ENCODE measurements at regions not wholly inside any gene's neighbourhood (a gene's known extent, or its start where the extent isn't known, plus 50 kb on each side); places are given as distances from the start of the nearest gene placed in this dataset.

DNA sequence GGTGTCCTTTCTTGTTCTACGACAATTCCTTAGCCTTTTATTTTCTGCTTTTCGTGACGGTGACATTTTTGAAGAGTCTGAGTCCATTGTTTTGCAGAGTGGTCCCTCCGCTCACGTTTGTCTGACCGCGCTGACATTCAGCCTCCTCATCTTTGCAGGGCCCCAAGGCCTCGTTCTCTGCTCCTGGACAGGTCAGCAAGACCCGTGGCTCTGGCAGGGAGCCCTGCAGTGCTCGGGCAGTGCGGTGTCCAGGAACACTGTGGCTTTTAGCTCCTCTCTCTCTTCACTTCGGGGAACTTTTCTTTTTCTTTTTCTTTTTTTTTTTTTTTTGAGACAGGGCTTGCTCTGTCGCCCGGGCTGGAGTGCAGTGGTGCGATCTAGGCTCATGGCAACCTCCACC lies 142.5 kb downstream of the DNAJB6 start:
- H3K9me3 ChIP-seq = no peaks in the 10 kb centered on the region; the same call in 1 of the 2 replicates
- H2AFZ ChIP-seq (ENCODE audit: low read depth) = no peak overlapping the region
- H3K27me3 ChIP-seq (ENCODE audit: insufficient read depth) = no peaks in the 10 kb centered on the region
- TF ChIP-seq RFX5 (IDR thresholded peaks at IDR 0.05; ENCODE audit: low read length) (no peak), TEAD4 (IDR thresholded peaks at IDR 0.05; ENCODE audit: borderline replicate concordance, insufficient read depth) (no peak), TAF1 (IDR thresholded peaks at IDR 0.05; ENCODE audit: borderline replicate concordance, low read depth, low read length) (no peak), FOSL2 (IDR thresholded peaks at IDR 0.05; ENCODE audit: borderline replicate concordance, low read depth) (no peak), FOXM1 (IDR thresholded peaks at IDR 0.05; ENCODE audit: low read depth) (no peak), RAD21 (IDR thresholded peaks at IDR 0.05; ENCODE audit: low read length) (no peak), CHD2 (IDR thresholded peaks at IDR 0.05; ENCODE audit: low read length, partially characterized antibody) (no peak), SIN3A (IDR thresholded peaks at IDR 0.05; ENCODE audit: borderline replicate concordance, low read depth, low read length) (no peak), EZH2phosphoT487 (IDR thresholded peaks at IDR 0.05; ENCODE audit: borderline replicate concordance, low read depth) (no peak), MEF2A (IDR thresholded peaks at IDR 0.05; ENCODE audit: borderline replicate concordance, low read depth) (no peak), NFIC (IDR thresholded peaks at IDR 0.05; ENCODE audit: borderline replicate concordance) (no peak), POLR2AphosphoS5 (IDR thresholded peaks at IDR 0.05; ENCODE audit: low read depth, low read length) (no peak), MXI1 (IDR thresholded peaks at IDR 0.05; ENCODE audit: low read depth, low read length) (no peak), ELF1 (IDR thresholded peaks at IDR 0.05) (no peak), YY1 (IDR thresholded peaks at IDR 0.05; ENCODE audit: low read depth) (no peak)
- TF ChIP-seq, protein P1, sequence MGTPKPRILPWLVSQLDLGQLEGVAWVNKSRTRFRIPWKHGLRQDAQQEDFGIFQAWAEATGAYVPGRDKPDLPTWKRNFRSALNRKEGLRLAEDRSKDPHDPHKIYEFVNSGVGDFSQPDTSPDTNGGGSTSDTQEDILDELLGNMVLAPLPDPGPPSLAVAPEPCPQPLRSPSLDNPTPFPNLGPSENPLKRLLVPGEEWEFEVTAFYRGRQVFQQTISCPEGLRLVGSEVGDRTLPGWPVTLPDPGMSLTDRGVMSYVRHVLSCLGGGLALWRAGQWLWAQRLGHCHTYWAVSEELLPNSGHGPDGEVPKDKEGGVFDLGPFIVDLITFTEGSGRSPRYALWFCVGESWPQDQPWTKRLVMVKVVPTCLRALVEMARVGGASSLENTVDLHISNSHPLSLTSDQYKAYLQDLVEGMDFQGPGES (IDR thresholded peaks at IDR 0.05; ENCODE audit: low read depth, low read length) = no peak
- TF ChIP-seq, protein P2, sequence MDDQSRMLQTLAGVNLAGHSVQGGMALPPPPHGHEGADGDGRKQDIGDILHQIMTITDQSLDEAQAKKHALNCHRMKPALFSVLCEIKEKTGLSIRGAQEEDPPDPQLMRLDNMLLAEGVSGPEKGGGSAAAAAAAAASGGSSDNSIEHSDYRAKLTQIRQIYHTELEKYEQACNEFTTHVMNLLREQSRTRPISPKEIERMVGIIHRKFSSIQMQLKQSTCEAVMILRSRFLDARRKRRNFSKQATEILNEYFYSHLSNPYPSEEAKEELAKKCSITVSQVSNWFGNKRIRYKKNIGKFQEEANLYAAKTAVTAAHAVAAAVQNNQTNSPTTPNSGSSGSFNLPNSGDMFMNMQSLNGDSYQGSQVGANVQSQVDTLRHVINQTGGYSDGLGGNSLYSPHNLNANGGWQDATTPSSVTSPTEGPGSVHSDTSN (IDR thresholded peaks at IDR 0.05) = no peak
- TF ChIP-seq, protein P3, sequence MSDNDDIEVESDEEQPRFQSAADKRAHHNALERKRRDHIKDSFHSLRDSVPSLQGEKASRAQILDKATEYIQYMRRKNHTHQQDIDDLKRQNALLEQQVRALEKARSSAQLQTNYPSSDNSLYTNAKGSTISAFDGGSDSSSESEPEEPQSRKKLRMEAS (IDR thresholded peaks at IDR 0.05; ENCODE audit: low read depth) = no peak
- H3K79me2 ChIP-seq (ENCODE audit: insufficient read depth) = no peaks in the 10 kb centered on the region
- ChIA-PET POLR2A (no interaction called here), CTCF (no interaction called here)
- H3K27ac ChIP-seq (ENCODE audit: low read depth in 2 of 2, low read length in 1 of 2) = no peak overlapping the region
- no peak overlapping the region for H3K9ac ChIP-seq
- no peaks in the 10 kb centered on the region for H3K36me3 ChIP-seq (replicated peaks in 1 of 2; ENCODE audit: control insufficient read depth in 1 of 2, insufficient read depth in 2 of 2, low read length in 1 of 2)
- DNase-seq = no peak
- H3F3A ChIP-seq (replicated peaks; ENCODE audit: insufficient read depth) = peaks cover 5% of the 10 kb centered on the region
- no peak overlapping the region for H3K4me2 ChIP-seq
- no peaks in the 10 kb centered on the region for H3K9me2 ChIP-seq
- no peak overlapping the region for H3K4me3 ChIP-seq (ENCODE audit: low read depth in 2 of 2, low read length in 1 of 2)
- no peaks in the 10 kb centered on the region for H3K4me1 ChIP-seq (ENCODE audit: control insufficient read depth in 1 of 2, insufficient read depth in 2 of 2, low read depth in 1 of 2, low read length in 1 of 2)
- 63% methylated on average over 15 of the region's 15 CpGs for WGBS (ENCODE audit: low lambda C conversion rate)
- no peaks in the 10 kb centered on the region for H4K20me1 ChIP-seq (ENCODE audit: insufficient read depth)

Data from SK-N-SH (cell line).